Forelimb muscle (tissue), 1 donor: ENCODE measurements at regions not wholly inside any gene's neighbourhood (a gene's known extent, or its start where the extent isn't known, plus 50 kb on each side); places are given as distances from the start of the nearest gene placed in this dataset.
"Not testable (repeated sequence)": the region's sequence is repeated elsewhere in the genome, so short reads cannot be mapped to it uniquely, and the experiment has no call there.

Experiments used
- DNase-seq: peaks from one replicate; pipeline ENCODE4 v3.0.0-alpha.2; 2013; ENCODE audit warnings: low read depth

- no peak for DNase-seq
These were observed 187.9 kb upstream of the SMIM30 start for GRCh38 chr7:113306302-113306701.

- no peak for DNase-seq
These were observed 185.8 kb upstream of the SMIM30 start for GRCh38 chr7:113304104-113304503.

- not testable (repeated sequence) for DNase-seq
These were observed 185.0 kb upstream of the SMIM30 start for GRCh38 chr7:113303388-113303787.

GRCh38 chr7:113301983-113302382 is 183.6 kb upstream of the SMIM30 start:
- DNase-seq: no peak

- DNase-seq: no peak
These were observed 182.8 kb upstream of the SMIM30 start for GRCh38 chr7:113301141-113301540.

- DNase-seq: no peak
These were observed 181.4 kb upstream of the SMIM30 start for GRCh38 chr7:113299748-113300147.

GRCh38 chr7:113298501-113298900 is 180.1 kb upstream of the SMIM30 start:
- DNase-seq: no peak

- DNase-seq: no peak
These were observed 176.4 kb upstream of the SMIM30 start for GRCh38 chr7:113294750-113295149.

- DNase-seq: no peak
These were observed 173.8 kb upstream of the SMIM30 start for GRCh38 chr7:113292105-113292504.

- no peak for DNase-seq
These were observed 172.7 kb upstream of the SMIM30 start for GRCh38 chr7:113291058-113291457.

GRCh38 chr7:113289140-113289740 is 170.9 kb upstream of the SMIM30 start:
- DNase-seq: no peak

GRCh38 chr7:113285411-113285810 is 167.1 kb upstream of the SMIM30 start:
- DNase-seq: no peak

GRCh38 chr7:113283861-113284260 is 165.5 kb upstream of the SMIM30 start:
- DNase-seq: no peak

- no peak for DNase-seq
These were observed 164.5 kb upstream of the SMIM30 start for GRCh38 chr7:113282875-113283274.

- DNase-seq: no peak
These were observed 162.9 kb upstream of the SMIM30 start for GRCh38 chr7:113281223-113281622.

- no peak for DNase-seq
These were observed 160.9 kb upstream of the SMIM30 start for GRCh38 chr7:113279256-113279655.

- no peak for DNase-seq
These were observed 152.4 kb upstream of the SMIM30 start for GRCh38 chr7:113270790-113271189.

- DNase-seq: not testable (repeated sequence)
These were observed 151.2 kb upstream of the SMIM30 start for GRCh38 chr7:113269592-113269991.

GRCh38 chr7:113268757-113269156 is 150.4 kb upstream of the SMIM30 start:
- no peak for DNase-seq

- DNase-seq: no peak
These were observed 149.5 kb upstream of the SMIM30 start for GRCh38 chr7:113267885-113268284.

GRCh38 chr7:113267271-113267670 is 148.9 kb upstream of the SMIM30 start:
- no peak for DNase-seq

- DNase-seq: no peak
These were observed 145.4 kb upstream of the SMIM30 start for GRCh38 chr7:113263749-113264148.

- not testable (repeated sequence) for DNase-seq
These were observed 144.9 kb upstream of the SMIM30 start for GRCh38 chr7:113263215-113263742.
